WTC11 (cell line): ENCODE measurements at regions not wholly inside any gene's neighbourhood (a gene's known extent, or its start where the extent isn't known, plus 50 kb on each side); places are given as distances from the start of the nearest gene placed in this dataset.

Experiments used
- ATAC-seq: fragments of 200-7000 bp; cut with Tn5 transposase; 2 replicates; pipeline ENCODE4 v1.10.0; 2021; ENCODE audit warnings: mild to moderate bottlenecking, moderate library complexity
- CTCF ChIA-PET: fragments of 300-600 bp; sonication (Branson Sonifier 250); formaldehyde crosslinking; loops from one replicate; lab custom pipeline; 2021; ENCODE audit warnings: antibody characterized with exemption; lab: Charles Lee
- POLR2A ChIA-PET: fragments of 350-600 bp; sonication (Branson Sonifier 250); formaldehyde crosslinking; loops from one replicate; lab custom pipeline; 2021; ENCODE audit warnings: antibody characterized with exemption; lab: Charles Lee
- DNase-seq: peaks from one replicate; pipeline ENCODE4 v3.0.0; 2021; ENCODE audit warnings: low spot score
- H3K27ac Mint-ChIP-seq: 2 replicates; pipeline ENCODE4 v1.8.0; 2021; ENCODE audit warnings: mixed read lengths
- H3K27me3 Mint-ChIP-seq: 2 replicates; pipeline ENCODE4 v1.8.0; 2021; ENCODE audit warnings: low read depth, mild to moderate bottlenecking, moderate library complexity, mixed read lengths
- H3K36me3 Mint-ChIP-seq: 2 replicates; pipeline ENCODE4 v1.8.0; 2021; ENCODE audit warnings: mixed read lengths
- H3K4me1 Mint-ChIP-seq: 2 replicates; pipeline ENCODE4 v1.8.0; 2022; ENCODE audit warnings: mixed read lengths
- H3K4me3 Mint-ChIP-seq: 2 replicates; pipeline ENCODE4 v1.8.0; 2021; ENCODE audit warnings: mild to moderate bottlenecking, moderate library complexity, mixed read lengths
- H3K9me3 Mint-ChIP-seq: 2 replicates; pipeline ENCODE4 v1.8.0; 2021; ENCODE audit warnings: mixed read lengths
- ATF3 ChIP-seq: sonication (generic); formaldehyde crosslinking; conservative IDR thresholded peaks from 2 replicates; pipeline ENCODE4 v1.8.1; 2022; ENCODE audit warnings: mild to moderate bottlenecking, missing genetic modification reagents
- CREB1 ChIP-seq: sonication (generic); formaldehyde crosslinking; IDR thresholded peaks from 2 replicates; pipeline ENCODE4 v1.8.0; 2023; ENCODE audit warnings: mild to moderate bottlenecking, missing genetic modification reagents
- E2F4 ChIP-seq: sonication (generic); formaldehyde crosslinking; IDR thresholded peaks from 2 replicates; pipeline ENCODE4 v1.8.1; 2022; ENCODE audit warnings: low read depth, mild to moderate bottlenecking, moderate library complexity, missing genetic modification reagents, borderline replicate concordance
- ELF4 ChIP-seq: sonication (generic); formaldehyde crosslinking; IDR thresholded peaks from 2 replicates; pipeline ENCODE4 v1.8.1; 2022; ENCODE audit warnings: low read depth, mild to moderate bottlenecking, moderate library complexity, missing genetic modification reagents
- ESRRA ChIP-seq: sonication (generic); formaldehyde crosslinking; IDR thresholded peaks from 2 replicates; pipeline ENCODE4 v1.8.1; 2022; ENCODE audit warnings: mild to moderate bottlenecking, missing genetic modification reagents, borderline replicate concordance
- FOXJ3 ChIP-seq: sonication (generic); formaldehyde crosslinking; IDR thresholded peaks from 2 replicates; pipeline ENCODE4 v1.9.0; 2021; ENCODE audit warnings: missing genetic modification reagents, mild to moderate bottlenecking, borderline replicate concordance
- FOXK1 ChIP-seq: sonication (generic); formaldehyde crosslinking; IDR thresholded peaks from 2 replicates; pipeline ENCODE4 v1.8.0; 2022; ENCODE audit warnings: mild to moderate bottlenecking, moderate library complexity, missing genetic modification reagents
- HMGA2 ChIP-seq: fragments of 250-450 bp; sonication (Bioruptor Pico); IDR thresholded peaks from 2 replicates; pipeline ENCODE4 v1.4.0; 2021; ENCODE audit warnings: mild to moderate bottlenecking, moderate library complexity
- MXD4 ChIP-seq: fragments of 250-450 bp; sonication (Bioruptor Pico); IDR thresholded peaks from 2 replicates; pipeline ENCODE4 v1.8.0; 2021; ENCODE audit warnings: mild to moderate bottlenecking, moderate library complexity, borderline replicate concordance
- NFYB ChIP-seq: sonication (generic); formaldehyde crosslinking; conservative IDR thresholded peaks from 2 replicates; pipeline ENCODE4 v1.8.0; 2022; ENCODE audit warnings: low read depth, missing genetic modification reagents
- RORB ChIP-seq: fragments of 250-450 bp; sonication (Bioruptor Pico); IDR thresholded peaks from 2 replicates; pipeline ENCODE4 v1.9.0; 2021; ENCODE audit warnings: mild to moderate bottlenecking
- ZBTB43 ChIP-seq: sonication (generic); formaldehyde crosslinking; IDR thresholded peaks from 2 replicates; pipeline ENCODE4 v1.8.1; 2023; ENCODE audit warnings: mild to moderate bottlenecking, missing genetic modification reagents
- ZNF219 ChIP-seq: sonication (generic); formaldehyde crosslinking; IDR thresholded peaks from 2 replicates; pipeline ENCODE4 v1.8.0; 2023; ENCODE audit warnings: missing genetic modification reagents, mild to moderate bottlenecking, borderline replicate concordance
- ZNF416 ChIP-seq: fragments of 250-450 bp; sonication (Bioruptor Pico); IDR thresholded peaks from 2 replicates; pipeline ENCODE4 v1.9.0; 2021; ENCODE audit warnings: mild to moderate bottlenecking, inconsistent platforms
- ZNF671 ChIP-seq: fragments of 250-450 bp; sonication (Bioruptor Pico); IDR thresholded peaks from 2 replicates; pipeline ENCODE4 v1.8.0; 2021; ENCODE audit warnings: mild to moderate bottlenecking
- TF ChIP-seq, protein P1 (sequence below): sonication (generic); formaldehyde crosslinking; IDR thresholded peaks from 2 replicates; pipeline ENCODE4 v1.8.1; 2022; ENCODE audit warnings: mild to moderate bottlenecking, moderate library complexity, missing genetic modification reagents
- TF ChIP-seq, protein P2 (sequence below): sonication (generic); formaldehyde crosslinking; IDR thresholded peaks from 2 replicates; pipeline ENCODE4 v1.8.1; 2023; ENCODE audit warnings: mild to moderate bottlenecking, missing genetic modification reagents
- TF ChIP-seq, protein P3 (sequence below): sonication (generic); formaldehyde crosslinking; IDR thresholded peaks from 2 replicates; pipeline ENCODE4 v1.8.0; 2022; ENCODE audit warnings: mild to moderate bottlenecking, missing genetic modification reagents

DNA sequence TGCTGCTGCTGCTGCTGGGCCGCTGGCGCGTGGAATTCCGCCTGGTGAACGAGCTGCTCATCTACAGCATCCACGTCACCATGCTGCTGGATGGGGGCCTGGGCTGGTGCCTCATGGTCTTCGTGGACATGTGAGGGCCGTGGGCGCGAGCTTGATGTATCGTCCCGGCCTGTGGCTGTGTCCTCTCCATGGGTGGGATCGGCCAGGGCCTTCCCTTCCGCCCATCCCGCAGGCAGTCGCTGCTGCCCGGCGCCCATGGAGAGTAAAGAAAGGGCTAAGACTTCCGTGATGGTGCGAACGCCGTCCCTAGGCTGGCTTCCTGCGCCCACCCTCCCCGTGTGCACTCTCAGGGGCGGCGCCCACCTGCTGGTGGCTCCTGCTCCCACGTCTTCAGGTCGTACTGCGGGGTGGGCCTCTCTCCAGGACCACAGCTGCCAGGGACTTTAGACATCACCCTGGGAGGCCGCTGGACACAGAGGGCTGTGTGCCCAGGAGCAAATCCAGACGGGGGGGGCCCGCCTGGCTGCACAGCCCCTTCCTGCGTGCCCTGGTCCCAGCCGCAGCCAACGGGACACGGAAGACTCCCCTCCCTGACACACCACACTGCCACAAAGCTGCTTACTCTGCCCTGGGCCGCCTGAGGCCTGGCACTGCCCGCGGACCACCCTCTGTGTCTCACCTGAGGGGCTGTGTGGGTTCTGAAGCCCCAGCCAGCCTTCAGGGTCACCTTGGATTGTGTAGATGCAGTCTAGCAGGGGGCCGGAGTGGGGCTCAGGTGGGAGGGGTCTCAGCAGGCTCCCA is 167.5 kb downstream of the SEPTIN7 start:
- H3K36me3 Mint-ChIP-seq, result 0 out of 2 replicates have a peak, but pooled peaks cover 2% of the 10 kb centered on the region
- ChIA-PET CTCF (interaction anchor here (0.7 to 1.3 kb wide), 2 partner anchors 8 to 51 kb away, joined by 3 to 5 read pairs; no protein-coding TSS in a partner anchor), POLR2A (no interaction called here)
- H3K9me3 Mint-ChIP-seq, result peaks cover 5% of the 10 kb centered on the region
- H3K4me3 Mint-ChIP-seq, result no peak overlapping the region
- TF ChIP-seq ESRRA (CRISPR knock-in tag) (no peak), ZNF219 (CRISPR knock-in tag) (no peak), FOXK1 (CRISPR knock-in tag) (no peak), ELF4 (no peak), HMGA2 (CRISPR knock-in tag) (no peak), RORB (CRISPR knock-in tag) (no peak), ATF3 (no peak), FOXJ3 (CRISPR knock-in tag) (no peak), ZBTB43 (no peak), CREB1 (no peak)
- TF ChIP-seq, protein P1, sequence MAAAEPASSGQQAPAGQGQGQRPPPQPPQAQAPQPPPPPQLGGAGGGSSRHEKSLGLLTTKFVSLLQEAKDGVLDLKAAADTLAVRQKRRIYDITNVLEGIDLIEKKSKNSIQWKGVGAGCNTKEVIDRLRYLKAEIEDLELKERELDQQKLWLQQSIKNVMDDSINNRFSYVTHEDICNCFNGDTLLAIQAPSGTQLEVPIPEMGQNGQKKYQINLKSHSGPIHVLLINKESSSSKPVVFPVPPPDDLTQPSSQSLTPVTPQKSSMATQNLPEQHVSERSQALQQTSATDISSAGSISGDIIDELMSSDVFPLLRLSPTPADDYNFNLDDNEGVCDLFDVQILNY, result no peak
- TF ChIP-seq, protein P2, sequence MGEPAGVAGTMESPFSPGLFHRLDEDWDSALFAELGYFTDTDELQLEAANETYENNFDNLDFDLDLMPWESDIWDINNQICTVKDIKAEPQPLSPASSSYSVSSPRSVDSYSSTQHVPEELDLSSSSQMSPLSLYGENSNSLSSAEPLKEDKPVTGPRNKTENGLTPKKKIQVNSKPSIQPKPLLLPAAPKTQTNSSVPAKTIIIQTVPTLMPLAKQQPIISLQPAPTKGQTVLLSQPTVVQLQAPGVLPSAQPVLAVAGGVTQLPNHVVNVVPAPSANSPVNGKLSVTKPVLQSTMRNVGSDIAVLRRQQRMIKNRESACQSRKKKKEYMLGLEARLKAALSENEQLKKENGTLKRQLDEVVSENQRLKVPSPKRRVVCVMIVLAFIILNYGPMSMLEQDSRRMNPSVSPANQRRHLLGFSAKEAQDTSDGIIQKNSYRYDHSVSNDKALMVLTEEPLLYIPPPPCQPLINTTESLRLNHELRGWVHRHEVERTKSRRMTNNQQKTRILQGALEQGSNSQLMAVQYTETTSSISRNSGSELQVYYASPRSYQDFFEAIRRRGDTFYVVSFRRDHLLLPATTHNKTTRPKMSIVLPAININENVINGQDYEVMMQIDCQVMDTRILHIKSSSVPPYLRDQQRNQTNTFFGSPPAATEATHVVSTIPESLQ (CRISPR knock-in tag), result no peak
- H3K27ac Mint-ChIP-seq, result no peak overlapping the region
- no peaks in the 10 kb centered on the region for H3K4me1 Mint-ChIP-seq
- no peaks in the 10 kb centered on the region for H3K27me3 Mint-ChIP-seq
- DNase-seq (no peak), ATAC-seq (no peak)

DNA sequence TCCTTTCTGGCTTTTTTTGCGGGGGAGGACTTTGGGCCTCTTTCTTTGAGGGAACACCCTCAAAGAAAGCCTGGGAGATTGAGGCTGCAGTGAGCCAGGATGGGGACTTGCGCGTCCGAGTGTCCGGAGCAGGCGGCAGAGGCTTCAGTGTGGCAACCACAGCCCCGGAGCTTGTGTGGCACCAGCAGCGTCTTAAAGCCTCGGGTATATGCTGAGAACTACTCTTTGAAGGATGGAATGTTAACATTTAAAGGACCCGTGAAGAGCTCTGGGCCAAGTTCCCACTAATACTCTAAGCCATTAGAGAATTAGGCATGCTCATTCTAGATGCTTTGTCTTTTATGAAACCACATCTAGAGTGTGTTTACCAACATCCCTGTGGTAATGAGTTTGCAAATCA is 168.2 kb downstream of the SEPTIN7 start:
- no peaks in the 10 kb centered on the region for H3K27me3 Mint-ChIP-seq
- H3K4me3 Mint-ChIP-seq, result no peak overlapping the region
- ChIA-PET CTCF (no interaction called here), POLR2A (no interaction called here)
- H3K27ac Mint-ChIP-seq, result no peak overlapping the region
- ATAC-seq, result no peak
- no peaks in the 10 kb centered on the region for H3K4me1 Mint-ChIP-seq
- peaks cover 5% of the 10 kb centered on the region for H3K9me3 Mint-ChIP-seq
- TF ChIP-seq ZNF219 (CRISPR knock-in tag) (no peak), NFYB (CRISPR knock-in tag) (no peak), ZNF671 (no peak), MXD4 (no peak), E2F4 (CRISPR knock-in tag) (no peak), ZNF416 (CRISPR knock-in tag) (no peak)
- TF ChIP-seq, protein P3, sequence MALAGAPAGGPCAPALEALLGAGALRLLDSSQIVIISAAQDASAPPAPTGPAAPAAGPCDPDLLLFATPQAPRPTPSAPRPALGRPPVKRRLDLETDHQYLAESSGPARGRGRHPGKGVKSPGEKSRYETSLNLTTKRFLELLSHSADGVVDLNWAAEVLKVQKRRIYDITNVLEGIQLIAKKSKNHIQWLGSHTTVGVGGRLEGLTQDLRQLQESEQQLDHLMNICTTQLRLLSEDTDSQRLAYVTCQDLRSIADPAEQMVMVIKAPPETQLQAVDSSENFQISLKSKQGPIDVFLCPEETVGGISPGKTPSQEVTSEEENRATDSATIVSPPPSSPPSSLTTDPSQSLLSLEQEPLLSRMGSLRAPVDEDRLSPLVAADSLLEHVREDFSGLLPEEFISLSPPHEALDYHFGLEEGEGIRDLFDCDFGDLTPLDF, result no peak
- 0 out of 2 replicates have a peak, but pooled peaks cover 2% of the 10 kb centered on the region for H3K36me3 Mint-ChIP-seq
- DNase-seq, result no peak
